ENCODE measurements at regions not wholly inside any gene's neighbourhood (a gene's known extent, or its start where the extent isn't known, plus 50 kb on each side); places are given as distances from the start of the nearest gene placed in this dataset.

DNA sequence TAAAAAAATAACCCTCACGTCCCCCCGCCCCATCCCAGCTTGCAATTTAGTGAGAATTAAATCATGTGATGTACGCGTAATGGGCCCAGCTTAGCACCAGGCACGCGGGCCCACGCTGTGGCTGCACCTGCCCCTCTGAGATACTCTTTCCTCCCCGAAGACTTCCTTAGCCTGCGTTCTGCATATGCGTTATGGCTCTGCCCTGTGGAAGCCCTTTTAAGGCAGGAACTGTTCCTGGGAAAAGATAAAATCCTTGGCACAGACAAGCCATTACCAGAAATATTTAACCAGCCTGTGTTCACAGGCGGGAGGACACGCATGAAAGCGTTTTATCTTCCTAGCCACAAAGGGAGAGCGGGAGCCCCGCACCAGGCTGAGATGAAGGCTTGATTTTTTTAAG, 311.0 kb downstream of the LRFN2 start:
- Histone ChIP-seq H3K4me1 (ENCODE audit: insufficient read depth) (no peaks in the 10 kb centered on the region), H3K27ac (no peak overlapping the region), H3K36me3 (no peaks in the 10 kb centered on the region), H3K27me3 (no peaks in the 10 kb centered on the region), H3K4me3 (no peak overlapping the region), H3K9me3 (no peaks in the 10 kb centered on the region)
- intact Hi-C loops (cut with DNase I): no loop called here
- no peak for DNase-seq
- TF ChIP-seq, protein P1, sequence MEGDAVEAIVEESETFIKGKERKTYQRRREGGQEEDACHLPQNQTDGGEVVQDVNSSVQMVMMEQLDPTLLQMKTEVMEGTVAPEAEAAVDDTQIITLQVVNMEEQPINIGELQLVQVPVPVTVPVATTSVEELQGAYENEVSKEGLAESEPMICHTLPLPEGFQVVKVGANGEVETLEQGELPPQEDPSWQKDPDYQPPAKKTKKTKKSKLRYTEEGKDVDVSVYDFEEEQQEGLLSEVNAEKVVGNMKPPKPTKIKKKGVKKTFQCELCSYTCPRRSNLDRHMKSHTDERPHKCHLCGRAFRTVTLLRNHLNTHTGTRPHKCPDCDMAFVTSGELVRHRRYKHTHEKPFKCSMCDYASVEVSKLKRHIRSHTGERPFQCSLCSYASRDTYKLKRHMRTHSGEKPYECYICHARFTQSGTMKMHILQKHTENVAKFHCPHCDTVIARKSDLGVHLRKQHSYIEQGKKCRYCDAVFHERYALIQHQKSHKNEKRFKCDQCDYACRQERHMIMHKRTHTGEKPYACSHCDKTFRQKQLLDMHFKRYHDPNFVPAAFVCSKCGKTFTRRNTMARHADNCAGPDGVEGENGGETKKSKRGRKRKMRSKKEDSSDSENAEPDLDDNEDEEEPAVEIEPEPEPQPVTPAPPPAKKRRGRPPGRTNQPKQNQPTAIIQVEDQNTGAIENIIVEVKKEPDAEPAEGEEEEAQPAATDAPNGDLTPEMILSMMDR (IDR thresholded peaks at IDR 0.05): no peak
- no peak for TF ChIP-seq POLR2A (IDR thresholded peaks at IDR 0.05)
- TF ChIP-seq EP300 (IDR thresholded peaks at IDR 0.05): no peak
- 11 to 33% (median 16%) methylated on average over 15 of the region's 15 CpGs for WGBS, 3 donors

DNA sequence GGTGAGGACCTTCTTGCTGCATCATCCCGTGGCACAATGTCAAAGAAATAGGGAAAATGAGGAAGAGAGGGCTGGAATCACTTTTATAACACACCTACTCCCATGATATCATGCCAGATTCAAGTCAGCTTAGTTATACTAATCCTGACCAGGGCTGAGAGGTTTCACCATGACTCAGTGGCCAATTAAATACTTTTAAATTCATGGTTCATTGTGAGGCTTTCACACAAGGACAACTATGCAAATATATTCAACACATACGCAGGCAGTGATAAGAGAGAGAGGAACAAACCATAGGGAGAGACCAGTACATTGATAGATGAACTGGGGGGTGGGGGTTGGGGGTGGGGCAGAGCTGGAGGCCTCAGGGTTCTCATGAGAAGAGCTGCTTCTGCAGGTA, 313.1 kb downstream of the LRFN2 start:
- no peaks in the 10 kb centered on the region for H3K27me3 ChIP-seq

DNA sequence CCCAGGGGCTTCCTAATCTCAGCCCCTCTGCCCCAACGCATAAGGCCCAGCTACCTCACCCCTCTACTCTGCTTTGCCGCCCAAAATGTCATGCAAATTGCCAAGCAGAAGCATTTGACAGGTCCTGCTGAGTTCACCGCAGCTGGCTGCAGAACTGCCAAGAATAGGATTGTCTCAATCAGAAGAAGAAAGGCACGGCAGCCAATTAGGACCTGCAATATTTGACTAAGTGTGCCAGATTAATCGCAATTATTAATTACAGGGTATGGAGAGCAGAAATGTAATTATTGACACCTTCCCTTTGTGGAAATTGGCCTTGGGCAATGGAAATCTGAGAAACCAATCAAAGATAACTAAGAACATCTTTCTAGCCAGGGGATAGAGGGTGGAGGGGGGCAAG, 318.6 kb downstream of the LRFN2 start:
- Histone ChIP-seq H3K9me3 (no peaks in the 10 kb centered on the region), H3K27me3 (no peaks in the 10 kb centered on the region), H3K4me1 (ENCODE audit: insufficient read depth) (no peaks in the 10 kb centered on the region), H3K36me3 (no peaks in the 10 kb centered on the region), H3K4me3 (no peak overlapping the region), H3K27ac (no peak overlapping the region)
- no peak for DNase-seq
- TF ChIP-seq POLR2A (IDR thresholded peaks at IDR 0.05) (no peak), EP300 (IDR thresholded peaks at IDR 0.05) (no peak)
- TF ChIP-seq, protein P1 (IDR thresholded peaks at IDR 0.05): no peak
- intact Hi-C loops (cut with DNase I): no loop called here
- 60 to 65% (median 62%) methylated on average over 5 of the region's 5 CpGs for WGBS, 3 donors

More for the DNA sequence above, 313.1 kb downstream of the LRFN2 start:
- no peak overlapping the region for H3K4me3 ChIP-seq
- H3K9me3 ChIP-seq: no peaks in the 10 kb centered on the region
- DNase-seq: no peak
- H3K27ac ChIP-seq: no peak overlapping the region
- TF ChIP-seq, protein P1 (IDR thresholded peaks at IDR 0.05): no peak
- TF ChIP-seq POLR2A (IDR thresholded peaks at IDR 0.05): no peak
- no peak for TF ChIP-seq EP300 (IDR thresholded peaks at IDR 0.05)
- no peaks in the 10 kb centered on the region for H3K36me3 ChIP-seq
- intact Hi-C loops (cut with DNase I): no loop called here
- H3K4me1 ChIP-seq (ENCODE audit: insufficient read depth): no peaks in the 10 kb centered on the region
- WGBS, 3 donors: 70 to 80% (median 76%) methylated on average over 2 of the region's 2 CpGs

DNA sequence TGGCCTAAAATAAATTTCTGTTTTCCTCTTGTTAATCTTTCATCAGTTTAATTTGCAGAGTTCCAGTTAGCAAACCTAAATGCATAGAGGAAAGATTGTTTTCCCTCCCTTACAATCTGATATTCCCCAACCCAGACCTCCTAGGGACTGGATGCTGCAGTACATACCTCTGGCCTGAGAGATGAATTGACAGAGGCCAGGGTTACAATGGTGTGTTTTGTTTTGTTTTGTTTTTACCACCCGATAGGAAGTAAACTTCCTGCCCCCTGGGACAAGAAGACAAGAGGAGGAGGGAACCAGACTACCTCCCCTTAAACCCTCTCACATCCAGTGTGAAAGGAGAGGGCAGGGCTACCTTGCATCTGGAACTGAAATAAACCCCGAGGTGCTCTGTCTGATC, 319.0 kb downstream of the LRFN2 start:
- H3K4me3 ChIP-seq: no peak overlapping the region
- no peak overlapping the region for H3K27ac ChIP-seq
- intact Hi-C loops (cut with DNase I): no loop called here
- H3K4me1 ChIP-seq (ENCODE audit: insufficient read depth): no peaks in the 10 kb centered on the region
- no peaks in the 10 kb centered on the region for H3K36me3 ChIP-seq
- WGBS, 3 donors: 26 to 41% (median 28%) methylated on average over 2 of the region's 2 CpGs
- no peaks in the 10 kb centered on the region for H3K27me3 ChIP-seq
- DNase-seq: no peak
- no peaks in the 10 kb centered on the region for H3K9me3 ChIP-seq
- TF ChIP-seq EP300 (IDR thresholded peaks at IDR 0.05): no peak
- TF ChIP-seq POLR2A (IDR thresholded peaks at IDR 0.05): no peak
- TF ChIP-seq, protein P1 (IDR thresholded peaks at IDR 0.05): no peak

DNA sequence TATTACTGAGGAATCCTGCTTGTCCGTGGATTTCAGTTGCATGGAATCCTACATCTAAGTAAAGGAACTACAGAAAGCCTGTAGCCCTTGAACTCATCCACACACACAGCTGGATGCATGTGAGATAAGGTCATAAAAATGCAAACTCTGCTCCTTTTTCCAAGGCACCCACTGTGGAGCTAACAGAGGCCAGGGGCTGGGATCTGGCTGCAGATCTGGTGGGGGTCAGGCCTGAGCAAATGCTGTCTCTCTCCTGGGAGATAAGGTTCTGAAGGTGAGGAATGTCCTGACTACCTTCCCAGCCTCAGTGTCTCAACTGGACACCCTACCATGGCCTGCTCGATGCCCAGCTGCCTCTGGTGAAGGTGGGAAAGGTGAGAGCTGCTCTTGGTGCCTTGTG, 321.5 kb downstream of the LRFN2 start:
- no peak for DNase-seq
- Histone ChIP-seq H3K4me3 (no peak overlapping the region), H3K36me3 (no peaks in the 10 kb centered on the region), H3K27ac (no peak overlapping the region), H3K9me3 (no peaks in the 10 kb centered on the region), H3K27me3 (no peaks in the 10 kb centered on the region), H3K4me1 (ENCODE audit: insufficient read depth) (no peaks in the 10 kb centered on the region)
- intact Hi-C loops (cut with DNase I): no loop called here
- TF ChIP-seq POLR2A (IDR thresholded peaks at IDR 0.05): no peak
- no peak for TF ChIP-seq EP300 (IDR thresholded peaks at IDR 0.05)
- TF ChIP-seq, protein P1 (IDR thresholded peaks at IDR 0.05): no peak
- 38 to 62% (median 48%) methylated on average over 2 of the region's 2 CpGs for WGBS, 3 donors
